ENCODE measurements at regions not wholly inside any gene's neighbourhood (a gene's known extent, or its start where the extent isn't known, plus 50 kb on each side); places are given as distances from the start of the nearest gene placed in this dataset.

DNA sequence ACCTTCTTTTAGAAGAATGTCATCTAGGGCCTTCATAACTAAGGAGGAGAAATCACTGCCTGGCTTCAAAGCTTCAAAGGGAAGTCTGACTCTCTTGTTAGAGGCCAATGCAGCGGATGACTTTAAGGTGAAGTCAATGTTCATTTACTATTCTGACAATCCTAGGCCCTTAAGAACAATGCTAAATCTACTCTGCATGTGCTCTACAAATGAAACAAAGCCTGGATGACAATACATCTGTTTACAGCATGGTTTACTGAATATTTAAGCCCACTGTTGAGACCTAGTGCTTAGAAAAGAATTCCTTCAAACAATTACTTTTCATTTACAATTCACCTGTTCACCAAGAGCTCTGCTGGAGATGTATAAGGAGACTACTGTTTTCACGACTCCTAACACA, 160.4 kb upstream of the EPHA3 start:
- Histone ChIP-seq H3K27me3 (no peaks in the 10 kb centered on the region), H3K4me3 (no peak overlapping the region), H3K36me3 (no peaks in the 10 kb centered on the region), H3K4me1 (no peaks in the 10 kb centered on the region), H3K9me3 (no peaks in the 10 kb centered on the region), H3K27ac (no peak overlapping the region)
- TF ChIP-seq, protein P1, sequence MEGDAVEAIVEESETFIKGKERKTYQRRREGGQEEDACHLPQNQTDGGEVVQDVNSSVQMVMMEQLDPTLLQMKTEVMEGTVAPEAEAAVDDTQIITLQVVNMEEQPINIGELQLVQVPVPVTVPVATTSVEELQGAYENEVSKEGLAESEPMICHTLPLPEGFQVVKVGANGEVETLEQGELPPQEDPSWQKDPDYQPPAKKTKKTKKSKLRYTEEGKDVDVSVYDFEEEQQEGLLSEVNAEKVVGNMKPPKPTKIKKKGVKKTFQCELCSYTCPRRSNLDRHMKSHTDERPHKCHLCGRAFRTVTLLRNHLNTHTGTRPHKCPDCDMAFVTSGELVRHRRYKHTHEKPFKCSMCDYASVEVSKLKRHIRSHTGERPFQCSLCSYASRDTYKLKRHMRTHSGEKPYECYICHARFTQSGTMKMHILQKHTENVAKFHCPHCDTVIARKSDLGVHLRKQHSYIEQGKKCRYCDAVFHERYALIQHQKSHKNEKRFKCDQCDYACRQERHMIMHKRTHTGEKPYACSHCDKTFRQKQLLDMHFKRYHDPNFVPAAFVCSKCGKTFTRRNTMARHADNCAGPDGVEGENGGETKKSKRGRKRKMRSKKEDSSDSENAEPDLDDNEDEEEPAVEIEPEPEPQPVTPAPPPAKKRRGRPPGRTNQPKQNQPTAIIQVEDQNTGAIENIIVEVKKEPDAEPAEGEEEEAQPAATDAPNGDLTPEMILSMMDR (IDR thresholded peaks at IDR 0.05) = no peak
- intact Hi-C loops (cut with DNase I; ENCODE audit: low total_unique reads) = no loop called here
- no peak for DNase-seq

- TF ChIP-seq, protein P1 (IDR thresholded peaks at IDR 0.05) = no peak
Observed at GRCh38 chr3:88954853-88955252, 152.6 kb upstream of the EPHA3 start.

DNA sequence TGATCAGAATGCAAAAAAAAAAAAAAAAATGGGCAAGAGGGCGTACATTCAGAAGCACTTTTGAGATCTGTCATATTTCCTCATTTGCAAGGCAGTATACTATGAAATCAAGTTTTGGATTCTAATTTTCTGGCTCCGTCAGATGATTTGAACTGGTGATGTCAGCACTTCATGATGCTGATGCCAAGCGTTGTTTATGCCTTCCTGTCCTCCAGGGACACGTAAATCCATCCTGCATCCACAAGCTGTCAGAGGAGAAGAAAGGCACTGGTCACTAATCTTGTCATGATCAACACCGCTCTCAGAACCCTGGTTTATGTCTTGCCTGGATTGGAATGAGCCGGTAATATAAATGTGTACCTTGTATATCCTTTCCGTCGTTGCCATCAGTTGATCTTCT, 152.1 kb upstream of the EPHA3 start:
- DNase-seq = no peak
- H3K4me1 ChIP-seq = no peaks in the 10 kb centered on the region
- H3K36me3 ChIP-seq = no peaks in the 10 kb centered on the region
- no peak overlapping the region for H3K27ac ChIP-seq
- H3K9me3 ChIP-seq = no peaks in the 10 kb centered on the region
- intact Hi-C loops (cut with DNase I; ENCODE audit: low total_unique reads) = no loop called here
- H3K4me3 ChIP-seq = no peak overlapping the region
- H3K27me3 ChIP-seq = no peaks in the 10 kb centered on the region
- TF ChIP-seq, protein P1 (IDR thresholded peaks at IDR 0.05) = no peak

More at GRCh38 chr3:88954853-88955252, 152.6 kb upstream of the EPHA3 start:
- intact Hi-C loops (cut with DNase I; ENCODE audit: low total_unique reads) = no loop called here
- Histone ChIP-seq H3K36me3 (no peaks in the 10 kb centered on the region), H3K4me3 (no peak overlapping the region), H3K27me3 (no peaks in the 10 kb centered on the region), H3K4me1 (no peaks in the 10 kb centered on the region), H3K9me3 (no peaks in the 10 kb centered on the region), H3K27ac (no peak overlapping the region)
- DNase-seq = no peak

- intact Hi-C loops (cut with DNase I; ENCODE audit: low total_unique reads) = no loop called here
- H3K27me3 ChIP-seq = no peaks in the 10 kb centered on the region
- TF ChIP-seq, protein P1 (IDR thresholded peaks at IDR 0.05) = no peak
- H3K36me3 ChIP-seq = no peaks in the 10 kb centered on the region
- H3K4me3 ChIP-seq = no peak overlapping the region
- no peak for DNase-seq
- no peaks in the 10 kb centered on the region for H3K4me1 ChIP-seq
- no peak overlapping the region for H3K27ac ChIP-seq
- no peaks in the 10 kb centered on the region for H3K9me3 ChIP-seq
Observed at GRCh38 chr3:88957711-88958439, 149.5 kb upstream of the EPHA3 start.

- TF ChIP-seq, protein P1 (IDR thresholded peaks at IDR 0.05) = no peak
- Histone ChIP-seq H3K4me3 (no peak overlapping the region), H3K27me3 (no peaks in the 10 kb centered on the region), H3K4me1 (no peaks in the 10 kb centered on the region), H3K36me3 (no peaks in the 10 kb centered on the region), H3K27ac (no peak overlapping the region), H3K9me3 (no peaks in the 10 kb centered on the region)
- DNase-seq = no peak
- intact Hi-C loops (cut with DNase I; ENCODE audit: low total_unique reads) = no loop called here
Observed at GRCh38 chr3:88960019-88960418, 147.4 kb upstream of the EPHA3 start.
